OCI-LY3 (cell line): ENCODE measurements at regions not wholly inside any gene's neighbourhood (a gene's known extent, or its start where the extent isn't known, plus 50 kb on each side); places are given as distances from the start of the nearest gene placed in this dataset.

ENCODE experiments used
- EZH2phosphoT487 ChIP-seq: fragments of 200-600 bp; shearing (Covaris generic); IDR thresholded peaks from 2 replicates; pipeline ENCODE4 v1.6.1; 2018; ENCODE audit warnings: antibody characterized with exemption, mixed run types, low read depth
- TF ChIP-seq, protein P1 (sequence below): fragments of 200-600, 300-600 bp; sonication (generic); IDR thresholded peaks from 2 replicates; pipeline ENCODE4 v1.5.1; 2014; ENCODE audit warnings: antibody characterized with exemption, low read length, low read depth

DNA sequence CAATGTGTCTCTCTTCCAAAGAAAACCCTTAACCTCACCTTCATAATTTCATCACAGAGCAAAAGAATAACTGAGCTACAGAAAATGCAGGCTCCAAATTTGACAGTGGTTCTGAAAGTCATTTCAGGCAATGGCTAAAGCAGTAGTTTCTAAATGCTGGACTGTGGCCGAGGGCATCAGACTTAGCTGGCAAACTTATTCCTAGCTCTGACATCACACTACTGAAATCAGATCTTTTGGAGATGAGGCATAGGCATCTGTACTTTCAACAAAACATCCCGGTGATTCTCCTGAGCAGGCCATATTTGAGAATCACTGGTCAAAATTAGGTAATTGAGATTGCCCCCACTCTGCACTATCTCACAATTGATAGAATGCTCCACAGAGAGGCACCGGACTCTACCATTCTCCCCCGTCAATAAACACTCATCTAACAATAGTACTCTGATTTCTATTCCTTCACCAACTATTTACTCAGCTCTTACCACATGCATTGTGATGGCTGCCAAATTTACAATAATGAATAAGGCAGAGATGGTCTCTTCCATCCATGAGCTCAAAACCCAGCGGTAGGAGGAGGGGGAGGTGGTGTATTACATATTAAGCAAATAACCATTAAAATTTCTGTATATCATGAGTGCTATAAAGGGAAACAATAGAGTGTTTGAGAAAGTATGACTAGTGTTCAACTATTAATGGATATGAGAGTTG is 57.3 kb upstream of the SPRED1 start:
- TF ChIP-seq, protein P1, sequence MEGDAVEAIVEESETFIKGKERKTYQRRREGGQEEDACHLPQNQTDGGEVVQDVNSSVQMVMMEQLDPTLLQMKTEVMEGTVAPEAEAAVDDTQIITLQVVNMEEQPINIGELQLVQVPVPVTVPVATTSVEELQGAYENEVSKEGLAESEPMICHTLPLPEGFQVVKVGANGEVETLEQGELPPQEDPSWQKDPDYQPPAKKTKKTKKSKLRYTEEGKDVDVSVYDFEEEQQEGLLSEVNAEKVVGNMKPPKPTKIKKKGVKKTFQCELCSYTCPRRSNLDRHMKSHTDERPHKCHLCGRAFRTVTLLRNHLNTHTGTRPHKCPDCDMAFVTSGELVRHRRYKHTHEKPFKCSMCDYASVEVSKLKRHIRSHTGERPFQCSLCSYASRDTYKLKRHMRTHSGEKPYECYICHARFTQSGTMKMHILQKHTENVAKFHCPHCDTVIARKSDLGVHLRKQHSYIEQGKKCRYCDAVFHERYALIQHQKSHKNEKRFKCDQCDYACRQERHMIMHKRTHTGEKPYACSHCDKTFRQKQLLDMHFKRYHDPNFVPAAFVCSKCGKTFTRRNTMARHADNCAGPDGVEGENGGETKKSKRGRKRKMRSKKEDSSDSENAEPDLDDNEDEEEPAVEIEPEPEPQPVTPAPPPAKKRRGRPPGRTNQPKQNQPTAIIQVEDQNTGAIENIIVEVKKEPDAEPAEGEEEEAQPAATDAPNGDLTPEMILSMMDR = no peak
- no peak for TF ChIP-seq EZH2phosphoT487
